GM20000 (cell line): ENCODE measurements at regions not wholly inside any gene's neighbourhood (a gene's known extent, or its start where the extent isn't known, plus 50 kb on each side); places are given as distances from the start of the nearest gene placed in this dataset.

ENCODE experiments used
- DNase-seq: peaks from one replicate; pipeline ENCODE4 v3.0.0; 2012; ENCODE audit warnings: low spot score
- CTCF ChIP-seq: IDR thresholded peaks from 2 replicates; pipeline ENCODE4 v1.5.1; 2012; ENCODE audit warnings: mild to moderate bottlenecking, control low read depth; ENCODE audit errors: extremely low read depth, missing control alignments

DNA sequence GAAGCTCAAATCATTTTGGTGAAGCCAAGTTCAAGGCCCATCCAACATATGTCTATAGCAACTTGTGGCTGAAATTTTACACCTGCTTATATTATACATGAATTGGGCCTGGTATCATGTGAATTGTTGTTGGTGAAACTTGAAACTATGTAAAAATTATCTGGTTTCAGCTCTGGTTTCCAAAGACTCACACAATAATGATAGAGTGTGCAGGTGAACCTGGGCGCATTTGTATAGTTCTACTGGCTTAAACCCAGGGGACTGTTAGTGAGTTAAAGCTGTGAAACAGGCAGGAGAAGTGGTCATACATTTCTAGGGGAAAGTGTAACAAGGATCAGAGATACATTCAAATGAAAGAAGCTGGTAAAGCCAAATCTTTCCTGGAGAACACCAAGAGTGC lies 627.3 kb downstream of the METTL15 start:
- TF ChIP-seq CTCF = no peak
- DNase-seq = no peak

- no peak for TF ChIP-seq CTCF
- no peak for DNase-seq
Measured at GRCh38 chr11:28730889-28731288, 622.7 kb downstream of the METTL15 start.

- DNase-seq = no peak
- TF ChIP-seq CTCF = no peak
Measured at GRCh38 chr11:28730336-28730735, 622.1 kb downstream of the METTL15 start.

GRCh38 chr11:28729339-28729738 lies 621.2 kb downstream of the METTL15 start:
- TF ChIP-seq CTCF = no peak
- no peak for DNase-seq

DNA sequence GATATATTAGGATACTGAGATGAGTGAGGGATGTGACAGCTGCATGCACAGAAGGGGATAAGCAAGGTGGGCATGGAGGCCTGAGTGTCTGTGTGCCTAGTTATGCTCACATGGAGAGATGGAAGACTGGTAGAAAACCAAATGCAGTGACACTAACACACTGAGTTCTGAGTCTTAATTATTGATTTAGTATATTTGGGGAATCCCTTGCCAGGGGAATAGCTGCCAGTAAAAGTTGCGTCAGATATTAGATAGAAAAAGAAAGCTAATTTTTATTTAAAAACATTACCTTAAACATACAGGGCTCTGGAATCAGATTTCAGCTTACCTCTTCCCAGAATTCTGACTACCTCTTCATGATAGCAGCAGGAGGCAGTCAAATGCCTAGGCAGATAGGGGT lies 620.5 kb downstream of the METTL15 start:
- no peak for DNase-seq
- no peak for TF ChIP-seq CTCF

GRCh38 chr11:28727254-28727653 lies 619.1 kb downstream of the METTL15 start:
- DNase-seq = no peak
- TF ChIP-seq CTCF = no peak

DNA sequence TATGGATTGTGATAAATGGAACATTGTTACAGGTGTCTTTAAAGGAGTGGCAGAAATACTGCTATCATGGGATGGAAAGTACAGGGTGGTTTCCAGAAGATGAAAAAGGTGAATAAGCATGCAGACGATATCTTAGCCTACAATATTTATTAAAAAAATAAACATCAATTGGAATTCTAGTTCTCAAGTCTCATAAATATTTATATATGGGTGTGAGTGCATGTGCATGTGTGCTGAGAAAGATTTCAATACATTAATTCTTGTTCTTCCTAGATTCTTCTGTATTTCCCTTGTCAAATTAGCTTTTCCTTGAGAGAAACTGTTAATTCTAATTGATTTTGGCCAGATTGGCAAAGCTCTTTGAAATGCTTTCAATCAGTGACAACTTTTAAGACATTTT lies 618.2 kb downstream of the METTL15 start:
- no peak for TF ChIP-seq CTCF
- no peak for DNase-seq
